Mesendoderm (in vitro differentiated cells): ENCODE measurements at regions not wholly inside any gene's neighbourhood (a gene's known extent, or its start where the extent isn't known, plus 50 kb on each side); places are given as distances from the start of the nearest gene placed in this dataset.
A peak's percentile ranks its signal among the peaks of the same experiment; 100 is the strongest.

Experiments
- DNase-seq: peaks from one replicate; pipeline ENCODE4 v3.0.0; 2013
- H2AK5ac ChIP-seq: 2 replicates; pipeline ENCODE4 v1.6.1; 2013; ENCODE audit warnings: low read length, inconsistent platforms
- H2BK120ac ChIP-seq: 2 replicates; pipeline ENCODE4 v1.6.1; 2013; ENCODE audit warnings: low read depth, mild to moderate bottlenecking, low read length, moderate library complexity, mixed read lengths
- H2BK15ac ChIP-seq: replicated peaks from 2 replicates; pipeline ENCODE4 v1.6.1; 2013; ENCODE audit warnings: low read depth, mild to moderate bottlenecking, moderate library complexity
- H2BK5ac ChIP-seq: 2 replicates; pipeline ENCODE4 v1.6.1; 2013; ENCODE audit warnings: low read length, inconsistent platforms
- H3K18ac ChIP-seq: 2 replicates; pipeline ENCODE4 v1.6.1; 2013; ENCODE audit warnings: mild to moderate bottlenecking, low read length, mixed read lengths
- H3K23ac ChIP-seq: one replicate; pipeline ENCODE4 v1.6.1; 2013; ENCODE audit warnings: low read length
- H3K27ac ChIP-seq: 2 replicates; pipeline ENCODE4 v1.5.1; 2013; ENCODE audit warnings: low read depth, mild to moderate bottlenecking, inconsistent platforms, low read length, moderate library complexity
- H3K27me3 ChIP-seq: 2 replicates; pipeline ENCODE4 v1.6.1; 2013; ENCODE audit warnings: low read length, control low read depth, mild to moderate bottlenecking, inconsistent platforms; ENCODE audit not compliant: insufficient read depth, poor library complexity
- H3K36me3 ChIP-seq: 2 replicates; pipeline ENCODE4 v1.6.1; 2013; ENCODE audit warnings: low read length, inconsistent platforms; ENCODE audit not compliant: control insufficient read depth, insufficient read depth
- H3K4ac ChIP-seq: one replicate; pipeline ENCODE4 v1.6.1; 2013; ENCODE audit warnings: low read depth, mild to moderate bottlenecking, low read length, moderate library complexity
- H3K4me1 ChIP-seq: 2 replicates; pipeline ENCODE4 v1.6.1; 2013; ENCODE audit warnings: low read depth, low read length, inconsistent platforms; ENCODE audit not compliant: control insufficient read depth
- H3K4me2 ChIP-seq: 2 replicates; pipeline ENCODE4 v1.6.1; 2013; ENCODE audit warnings: low read length
- H3K4me3 ChIP-seq: 2 replicates; pipeline ENCODE4 v1.5.1; 2013; ENCODE audit warnings: mild to moderate bottlenecking, low read length
- H3K56ac ChIP-seq: one replicate; pipeline ENCODE4 v1.6.1; 2013; ENCODE audit warnings: low read length
- H3K79me1 ChIP-seq: 2 replicates; pipeline ENCODE4 v1.6.1; 2013; ENCODE audit warnings: low read length, inconsistent platforms
- H3K79me2 ChIP-seq: 2 replicates; pipeline ENCODE4 v1.6.1; 2013; ENCODE audit warnings: mild to moderate bottlenecking, low read length; ENCODE audit not compliant: control insufficient read depth, insufficient read depth
- H3K9ac ChIP-seq: 2 replicates; pipeline ENCODE4 v1.6.1; 2013; ENCODE audit warnings: low read length, inconsistent platforms
- H4K5ac ChIP-seq: one replicate; pipeline ENCODE4 v1.6.1; 2013; ENCODE audit warnings: low read length
- H4K8ac ChIP-seq: one replicate; pipeline ENCODE4 v1.6.1; 2013; ENCODE audit warnings: low read depth, mild to moderate bottlenecking, control low read depth, low read length, moderate library complexity
- WGBS: extraction: QIAGEN DNeasy Blood & Tissue Kit; methylation state at CpG from one replicate; pipeline ENCODE4 v1.1.7; 2013; ENCODE audit warnings: low lambda C conversion rate, missing lambda C conversion rate; ENCODE audit not compliant: insufficient coverage; ENCODE audit errors: extremely low coverage; 5-methylcytosine and 5-hydroxymethylcytosine counted together

DNA sequence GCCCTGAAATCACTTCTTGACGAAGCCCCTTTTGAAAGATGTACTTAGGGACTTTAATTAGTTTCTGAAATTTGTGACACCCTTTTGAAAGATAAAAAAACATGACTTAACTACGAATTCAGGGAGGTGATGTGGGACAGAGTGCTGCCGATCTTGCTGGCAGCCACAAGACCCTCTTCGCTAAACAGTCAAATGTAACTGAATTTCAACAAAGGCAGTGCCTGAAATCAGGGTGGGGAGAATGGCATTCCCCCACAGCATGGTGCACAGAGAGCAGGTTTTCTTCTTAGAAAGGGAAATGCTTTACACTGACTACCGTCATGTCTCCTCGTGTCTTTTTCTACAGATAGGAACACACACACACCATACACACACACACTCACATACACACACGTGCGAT lies 640.2 kb upstream of the POU3F3 start:
- no peak overlapping the region for H3K56ac ChIP-seq

DNA sequence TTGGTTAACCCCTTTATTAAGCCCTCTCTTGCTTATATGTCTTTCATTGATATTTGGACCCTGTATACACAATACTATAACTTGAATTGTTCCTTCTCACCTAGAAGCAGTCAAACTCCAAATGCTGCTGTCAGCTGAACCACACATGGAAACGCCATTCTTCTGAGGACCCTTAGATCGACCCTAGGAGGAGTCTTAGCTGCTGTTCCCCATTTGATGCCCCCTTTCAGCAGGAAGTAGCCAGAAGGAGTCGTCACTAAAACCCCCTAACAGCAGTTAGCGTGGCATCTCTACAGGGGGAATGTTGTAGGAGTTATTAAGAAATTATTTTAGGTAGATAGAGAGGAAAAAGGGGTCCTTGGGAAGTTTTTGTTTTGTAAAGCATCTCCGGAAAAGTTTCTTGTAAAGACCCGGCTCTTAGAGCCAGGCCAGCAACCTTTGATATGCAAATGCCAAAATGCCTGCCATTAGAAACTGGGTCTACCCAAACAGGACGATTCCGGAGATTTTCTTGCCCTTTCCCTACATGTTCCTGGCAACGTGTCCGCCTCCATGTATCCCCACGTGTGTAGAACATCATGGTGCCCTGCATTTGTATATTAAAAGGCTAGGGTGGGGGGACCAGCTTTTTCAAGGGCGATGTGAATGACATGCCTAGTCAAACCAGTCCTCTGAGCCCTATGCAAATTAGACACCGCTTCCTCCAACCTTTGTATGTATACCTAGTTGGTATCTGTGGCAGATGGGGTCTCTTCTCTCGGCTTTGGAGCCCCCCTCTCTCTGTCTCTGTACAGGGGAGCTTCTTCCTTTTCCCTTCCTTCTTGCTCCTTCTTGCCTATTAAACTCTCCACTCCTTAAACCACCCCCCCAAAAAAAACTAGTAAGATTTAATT lies 638.4 kb upstream of the POU3F3 start:
- H2AK5ac ChIP-seq = no peak overlapping the region
- no peak overlapping the region for H2BK15ac ChIP-seq
- no peaks in the 10 kb centered on the region for H3K79me2 ChIP-seq
- no peak overlapping the region for H3K27ac ChIP-seq
- DNase-seq = peak; percentile 11
- no peak overlapping the region for H3K4ac ChIP-seq
- no peak overlapping the region for H3K4me3 ChIP-seq
- no CpG with 5 or more reads among the region's 14 CpGs for WGBS
- H3K27me3 ChIP-seq = no peaks in the 10 kb centered on the region
- H4K8ac ChIP-seq = no peak overlapping the region
- no peaks in the 10 kb centered on the region for H3K79me1 ChIP-seq
- H3K4me1 ChIP-seq = no peaks in the 10 kb centered on the region
- H3K4me2 ChIP-seq = no peak overlapping the region
- no peak overlapping the region for H3K23ac ChIP-seq
- H3K9ac ChIP-seq = no peak overlapping the region
- no peak overlapping the region for H3K18ac ChIP-seq
- no peak overlapping the region for H2BK5ac ChIP-seq
- H4K5ac ChIP-seq = no peak overlapping the region
- H3K36me3 ChIP-seq = no peaks in the 10 kb centered on the region
- H2BK120ac ChIP-seq = no peak overlapping the region
- H3K56ac ChIP-seq = no peak overlapping the region

More for the DNA sequence above, 640.2 kb upstream of the POU3F3 start:
- Histone ChIP-seq H4K5ac (no peak overlapping the region), H3K36me3 (no peaks in the 10 kb centered on the region), H2BK120ac (no peak overlapping the region), H4K8ac (no peak overlapping the region), H3K18ac (no peak overlapping the region), H3K79me2 (no peaks in the 10 kb centered on the region), H2BK5ac (no peak overlapping the region), H3K27me3 (no peaks in the 10 kb centered on the region), H3K4me3 (no peak overlapping the region), H2AK5ac (no peak overlapping the region), H3K9ac (no peak overlapping the region), H3K4ac (no peak overlapping the region), H2BK15ac (no peak overlapping the region), H3K4me2 (no peak overlapping the region), H3K4me1 (no peaks in the 10 kb centered on the region), H3K23ac (no peak overlapping the region), H3K27ac (no peak overlapping the region), H3K79me1 (no peaks in the 10 kb centered on the region)
- peak; percentile 3 for DNase-seq
- no CpG with 5 or more reads among the region's 8 CpGs for WGBS

DNA sequence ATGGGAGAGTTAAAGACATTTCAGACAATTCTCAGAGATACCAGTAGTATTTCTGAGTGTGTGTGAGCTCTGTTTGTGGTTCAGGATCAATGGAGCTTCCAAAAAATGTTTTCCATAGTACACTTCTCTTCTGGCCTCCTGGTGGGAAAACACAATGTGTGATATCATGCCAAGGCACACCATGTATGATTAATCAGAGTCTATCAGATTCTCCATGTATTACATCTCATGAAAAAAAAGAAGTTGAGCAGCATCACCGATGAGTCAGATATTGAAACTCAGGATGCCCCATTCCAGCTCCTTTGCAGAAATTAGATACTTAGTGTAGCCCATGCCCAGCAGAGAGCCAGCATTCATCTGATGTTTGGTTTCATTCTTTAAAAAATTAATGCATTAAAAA lies 620.3 kb upstream of the POU3F3 start:
- WGBS = no CpG with 5 or more reads among the region's 1 CpG
- H3K4me3 ChIP-seq = no peak overlapping the region

DNA sequence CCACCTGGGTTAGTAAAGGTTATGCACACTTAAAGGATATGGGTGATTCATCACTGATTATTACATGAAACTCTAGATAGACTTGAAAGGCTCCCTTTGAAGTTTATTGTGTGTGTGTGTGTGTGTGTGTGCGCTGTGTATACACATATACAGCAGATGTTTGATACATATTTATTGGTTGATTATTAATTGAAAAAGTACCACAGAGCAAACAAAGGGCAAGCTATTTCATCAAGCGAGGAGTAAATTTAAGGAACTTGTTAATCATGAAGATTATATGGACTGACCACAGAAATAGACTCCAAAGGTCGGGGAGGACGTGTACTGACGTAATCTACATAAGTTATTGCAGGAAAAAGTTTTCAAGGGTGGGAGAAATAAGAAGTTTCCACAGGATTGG lies 617.4 kb upstream of the POU3F3 start:
- H3K79me2 ChIP-seq = no peaks in the 10 kb centered on the region
- H3K27ac ChIP-seq = no peak overlapping the region
- H3K18ac ChIP-seq = no peak overlapping the region
- no peak for DNase-seq
- no peak overlapping the region for H4K8ac ChIP-seq
- no peak overlapping the region for H2AK5ac ChIP-seq
- H3K9ac ChIP-seq = no peak overlapping the region
- H2BK15ac ChIP-seq = no peak overlapping the region
- no peak overlapping the region for H3K4me3 ChIP-seq
- no peak overlapping the region for H4K5ac ChIP-seq
- no peaks in the 10 kb centered on the region for H3K79me1 ChIP-seq
- H3K36me3 ChIP-seq = no peaks in the 10 kb centered on the region
- no peak overlapping the region for H2BK120ac ChIP-seq
- H3K4ac ChIP-seq = no peak overlapping the region
- H3K4me2 ChIP-seq = no peak overlapping the region
- no peaks in the 10 kb centered on the region for H3K4me1 ChIP-seq
- no peaks in the 10 kb centered on the region for H3K27me3 ChIP-seq
- WGBS = no CpG with 5 or more reads among the region's 5 CpGs
- no peak overlapping the region for H3K23ac ChIP-seq
- no peak overlapping the region for H3K56ac ChIP-seq
- no peak overlapping the region for H2BK5ac ChIP-seq

More for the DNA sequence above, 620.3 kb upstream of the POU3F3 start:
- Histone ChIP-seq H3K23ac (no peak overlapping the region), H3K27ac (no peak overlapping the region), H3K4ac (no peak overlapping the region), H2BK15ac (no peak overlapping the region), H3K56ac (no peak overlapping the region), H3K4me1 (no peaks in the 10 kb centered on the region), H3K79me2 (no peaks in the 10 kb centered on the region), H2BK120ac (no peak overlapping the region), H3K18ac (no peak overlapping the region), H3K9ac (no peak overlapping the region), H3K79me1 (no peaks in the 10 kb centered on the region), H3K27me3 (no peaks in the 10 kb centered on the region), H3K4me2 (no peak overlapping the region), H2AK5ac (no peak overlapping the region), H2BK5ac (no peak overlapping the region), H4K8ac (no peak overlapping the region), H4K5ac (no peak overlapping the region), H3K36me3 (no peaks in the 10 kb centered on the region)
- no peak for DNase-seq

DNA sequence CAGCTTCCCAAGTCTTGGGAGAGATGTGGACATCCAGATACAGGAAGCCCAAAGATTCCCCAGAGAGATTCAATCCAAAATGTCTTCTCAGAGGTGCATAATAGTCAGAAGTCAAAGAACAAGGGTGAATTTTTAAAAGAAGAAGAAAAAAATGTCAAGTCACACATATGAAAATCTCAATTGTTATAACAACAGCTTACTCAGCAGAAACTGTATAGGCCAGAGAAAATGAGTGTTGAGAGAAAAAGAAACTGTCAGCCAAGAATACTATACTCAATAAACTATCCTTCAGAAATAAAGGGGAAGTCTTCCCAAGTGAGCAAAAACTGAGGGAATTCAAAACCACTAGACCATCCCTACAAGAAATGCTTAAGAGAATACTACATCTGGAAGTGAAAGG lies 612.9 kb upstream of the POU3F3 start:
- no peak overlapping the region for H3K56ac ChIP-seq
- no peak overlapping the region for H3K18ac ChIP-seq
- no peak overlapping the region for H3K27ac ChIP-seq
- no peak overlapping the region for H2BK5ac ChIP-seq
- H3K9ac ChIP-seq = no peak overlapping the region
- H3K27me3 ChIP-seq = no peaks in the 10 kb centered on the region
- no peaks in the 10 kb centered on the region for H3K79me2 ChIP-seq
- H3K4me2 ChIP-seq = no peak overlapping the region
- no peak overlapping the region for H4K8ac ChIP-seq
- DNase-seq = no peak
- no peaks in the 10 kb centered on the region for H3K79me1 ChIP-seq
- H3K4me1 ChIP-seq = no peaks in the 10 kb centered on the region
- no peak overlapping the region for H2BK120ac ChIP-seq
- no peak overlapping the region for H3K4ac ChIP-seq
- H3K36me3 ChIP-seq = no peaks in the 10 kb centered on the region
- no peak overlapping the region for H4K5ac ChIP-seq
- H3K4me3 ChIP-seq = no peak overlapping the region
- no peak overlapping the region for H3K23ac ChIP-seq
- H2AK5ac ChIP-seq = no peak overlapping the region
- H2BK15ac ChIP-seq = no peak overlapping the region

DNA sequence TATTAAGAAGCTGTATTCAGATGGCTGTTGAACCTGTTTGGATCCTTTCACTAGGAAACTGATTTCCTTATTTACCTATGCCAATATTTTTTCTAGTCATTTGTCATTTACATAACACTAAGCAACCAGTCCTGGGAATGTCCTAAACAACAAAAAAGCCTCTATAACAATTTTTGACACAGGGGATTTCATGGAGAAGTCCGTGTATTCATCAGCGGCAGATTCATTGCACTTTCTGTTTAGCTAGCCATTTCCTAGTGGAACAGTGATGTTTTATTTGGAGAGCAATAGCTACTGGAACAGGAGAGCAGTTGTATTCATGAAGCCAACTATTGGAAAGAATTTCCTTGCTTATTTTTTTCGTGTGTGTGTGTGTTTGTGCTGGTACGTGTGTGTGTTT lies 604.3 kb upstream of the POU3F3 start:
- H4K5ac ChIP-seq = no peak overlapping the region
- H3K4me3 ChIP-seq = no peak overlapping the region
- no peak overlapping the region for H2BK5ac ChIP-seq
- no peak overlapping the region for H3K18ac ChIP-seq
- H3K4me2 ChIP-seq = no peak overlapping the region
- no peak overlapping the region for H2AK5ac ChIP-seq
- no peaks in the 10 kb centered on the region for H3K79me1 ChIP-seq
- no peak overlapping the region for H3K9ac ChIP-seq
- H2BK15ac ChIP-seq = no peak overlapping the region
- no peak overlapping the region for H2BK120ac ChIP-seq
- no peaks in the 10 kb centered on the region for H3K4me1 ChIP-seq
- H3K4ac ChIP-seq = no peak overlapping the region
- WGBS = no CpG with 5 or more reads among the region's 4 CpGs
- no peak for DNase-seq
- H4K8ac ChIP-seq = no peak overlapping the region
- H3K36me3 ChIP-seq = no peaks in the 10 kb centered on the region
- no peak overlapping the region for H3K23ac ChIP-seq
- H3K27me3 ChIP-seq = no peaks in the 10 kb centered on the region
- H3K79me2 ChIP-seq = no peaks in the 10 kb centered on the region
- no peak overlapping the region for H3K56ac ChIP-seq
- H3K27ac ChIP-seq = no peak overlapping the region
